Fibroblast of pulmonary artery (primary cell): ENCODE measurements at regions not wholly inside any gene's neighbourhood (a gene's known extent, or its start where the extent isn't known, plus 50 kb on each side); places are given as distances from the start of the nearest gene placed in this dataset.

Experiments used
- DNase-seq: peaks from one replicate; pipeline ENCODE4 v3.0.0-alpha.2; 2010; ENCODE audit warnings: low read depth
- H3K4me3 ChIP-seq: replicated peaks from 2 replicates; pipeline ENCODE4 v1.5.1; 2011; ENCODE audit warnings: low read depth, mild to moderate bottlenecking, control low read depth, low read length, moderate library complexity
- CTCF ChIP-seq: IDR thresholded peaks from 2 replicates; pipeline ENCODE4 v1.5.1; 2011; ENCODE audit warnings: mild to moderate bottlenecking, control low read depth, low read length, inconsistent platforms; ENCODE audit errors: missing control alignments

- H3K4me3 ChIP-seq: no peak overlapping the region
- no peak for TF ChIP-seq CTCF
- no peak for DNase-seq
Observed at GRCh38 chr7:23944131-23944530, 234.1 kb downstream of the STK31 start.

GRCh38 chr7:23945472-23945871 lies 235.5 kb downstream of the STK31 start:
- no peak for TF ChIP-seq CTCF
- DNase-seq: no peak
- no peak overlapping the region for H3K4me3 ChIP-seq

- TF ChIP-seq CTCF: no peak
- DNase-seq: no peak
- H3K4me3 ChIP-seq: no peak overlapping the region
Observed at GRCh38 chr7:23955145-23955544, 245.1 kb downstream of the STK31 start.

GRCh38 chr7:23955600-23956149 lies 245.7 kb downstream of the STK31 start:
- TF ChIP-seq CTCF: no peak
- DNase-seq: no peak
- H3K4me3 ChIP-seq: no peak overlapping the region

- H3K4me3 ChIP-seq: no peak overlapping the region
- no peak for TF ChIP-seq CTCF
- no peak for DNase-seq
Observed at GRCh38 chr7:23956772-23957576, 247.0 kb downstream of the STK31 start.

- no peak for DNase-seq
- H3K4me3 ChIP-seq: no peak overlapping the region
- no peak for TF ChIP-seq CTCF
Observed at GRCh38 chr7:23959821-23960220, 249.8 kb downstream of the STK31 start.

- DNase-seq: no peak
- no peak overlapping the region for H3K4me3 ChIP-seq
- TF ChIP-seq CTCF: no peak
Observed at GRCh38 chr7:23960361-23960760, 250.3 kb downstream of the STK31 start.
